GM12875 (cell line): ENCODE measurements at regions not wholly inside any gene's neighbourhood (a gene's known extent, or its start where the extent isn't known, plus 50 kb on each side); places are given as distances from the start of the nearest gene placed in this dataset.
A peak's percentile ranks its signal among the peaks of the same experiment; 100 is the strongest.

ENCODE experiments used
- H3K4me3 ChIP-seq: one replicate; pipeline ENCODE4 v1.5.1; 2011; ENCODE audit warnings: low read depth, low read length, control low read depth
- TF ChIP-seq, protein P1 (sequence below): IDR thresholded peaks from 2 replicates; pipeline ENCODE4 v1.5.1; 2011; ENCODE audit warnings: low read depth, mild to moderate bottlenecking, control low read depth, inconsistent platforms, low read length, moderate library complexity, borderline replicate concordance; ENCODE audit not compliant: insufficient read depth

DNA sequence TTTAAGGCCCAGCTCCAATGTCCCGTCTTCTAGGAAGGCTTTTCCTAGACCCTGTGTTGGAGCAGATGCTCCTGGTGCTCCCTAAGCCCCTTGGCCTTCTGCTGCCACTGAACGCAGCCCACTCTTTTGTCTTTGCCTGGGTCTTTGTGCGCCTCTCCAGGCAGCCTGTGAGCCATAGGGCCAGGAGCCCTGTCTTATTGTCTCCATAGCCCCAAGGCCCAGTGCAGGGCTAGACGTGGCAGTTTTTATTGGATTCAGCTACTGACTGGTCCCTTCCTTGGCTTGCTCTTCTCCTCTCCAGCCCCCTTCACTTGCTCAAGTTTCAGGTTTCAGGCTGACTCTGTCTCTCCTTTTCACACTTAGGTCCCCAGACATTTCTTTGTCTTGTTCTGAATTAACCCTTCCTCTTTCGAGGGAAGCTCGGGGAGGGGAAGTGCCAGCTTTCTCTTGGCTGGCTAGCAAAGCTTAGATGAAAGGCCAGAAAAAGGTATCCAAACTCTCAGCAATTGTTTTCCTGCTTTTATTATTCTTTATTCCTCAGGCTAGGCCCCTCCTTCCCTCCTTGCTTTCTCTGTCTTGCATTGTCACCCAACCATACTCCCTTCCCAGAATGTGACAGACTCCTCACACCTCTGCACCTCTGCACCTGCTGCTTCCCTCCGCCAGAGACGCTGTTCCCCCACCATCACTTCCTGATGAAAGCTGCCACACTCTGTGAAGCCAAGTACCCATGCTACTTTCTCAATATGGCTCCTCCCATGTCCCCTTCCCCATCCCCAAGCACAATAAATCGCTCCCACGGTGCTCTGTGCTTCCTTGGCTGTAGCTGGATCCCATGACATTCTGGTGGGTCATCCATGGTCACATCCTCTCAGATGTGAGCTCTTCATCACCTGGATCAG, 101.6 kb upstream of the CPEB4 start:
- no peak overlapping the region for H3K4me3 ChIP-seq
- TF ChIP-seq, protein P1, sequence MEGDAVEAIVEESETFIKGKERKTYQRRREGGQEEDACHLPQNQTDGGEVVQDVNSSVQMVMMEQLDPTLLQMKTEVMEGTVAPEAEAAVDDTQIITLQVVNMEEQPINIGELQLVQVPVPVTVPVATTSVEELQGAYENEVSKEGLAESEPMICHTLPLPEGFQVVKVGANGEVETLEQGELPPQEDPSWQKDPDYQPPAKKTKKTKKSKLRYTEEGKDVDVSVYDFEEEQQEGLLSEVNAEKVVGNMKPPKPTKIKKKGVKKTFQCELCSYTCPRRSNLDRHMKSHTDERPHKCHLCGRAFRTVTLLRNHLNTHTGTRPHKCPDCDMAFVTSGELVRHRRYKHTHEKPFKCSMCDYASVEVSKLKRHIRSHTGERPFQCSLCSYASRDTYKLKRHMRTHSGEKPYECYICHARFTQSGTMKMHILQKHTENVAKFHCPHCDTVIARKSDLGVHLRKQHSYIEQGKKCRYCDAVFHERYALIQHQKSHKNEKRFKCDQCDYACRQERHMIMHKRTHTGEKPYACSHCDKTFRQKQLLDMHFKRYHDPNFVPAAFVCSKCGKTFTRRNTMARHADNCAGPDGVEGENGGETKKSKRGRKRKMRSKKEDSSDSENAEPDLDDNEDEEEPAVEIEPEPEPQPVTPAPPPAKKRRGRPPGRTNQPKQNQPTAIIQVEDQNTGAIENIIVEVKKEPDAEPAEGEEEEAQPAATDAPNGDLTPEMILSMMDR = peak; percentile 96

DNA sequence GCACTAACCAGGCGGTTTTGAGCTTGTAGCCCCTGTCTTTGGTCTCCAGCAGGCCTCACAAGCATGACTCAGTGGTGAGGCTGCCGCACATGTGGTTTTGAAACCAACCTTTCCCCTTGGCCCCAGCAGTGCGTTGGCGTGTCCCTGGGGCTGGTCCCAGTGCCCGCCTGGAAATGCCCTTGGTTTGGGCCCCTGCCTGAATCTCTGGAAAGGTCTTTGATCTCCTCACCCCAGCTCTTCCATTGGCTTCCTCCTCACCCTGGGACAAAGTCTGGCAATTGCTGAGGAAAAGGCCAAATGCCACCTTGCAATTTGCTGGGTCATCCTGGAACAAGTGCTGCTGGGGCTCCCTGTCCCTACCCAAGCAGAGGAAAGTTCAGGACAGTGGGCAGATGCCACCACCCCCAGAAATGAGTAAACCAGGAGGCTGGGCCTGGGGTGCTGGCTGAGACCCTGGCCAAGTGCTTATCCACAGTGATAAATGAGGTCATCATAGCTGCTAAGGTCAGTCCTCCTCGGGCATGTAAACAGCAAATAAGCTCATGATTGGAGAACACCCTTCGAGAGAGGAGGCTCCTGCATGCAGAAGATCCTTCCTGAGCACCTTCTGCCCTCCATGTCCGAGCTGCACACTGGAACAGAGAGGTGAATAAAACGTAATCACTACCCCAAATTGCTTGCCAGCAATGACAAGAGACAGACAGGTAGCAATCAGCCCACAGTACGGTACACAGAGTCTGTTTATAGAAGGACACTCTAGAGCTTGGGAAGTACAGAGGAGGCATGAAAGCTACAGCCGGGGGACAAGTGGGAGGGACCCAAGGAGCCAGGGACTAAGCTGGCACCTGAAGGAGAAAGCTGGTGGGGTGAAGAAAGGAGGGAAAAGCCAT, 98.9 kb upstream of the CPEB4 start:
- TF ChIP-seq, protein P1 = no peak
- H3K4me3 ChIP-seq = no peak overlapping the region

DNA sequence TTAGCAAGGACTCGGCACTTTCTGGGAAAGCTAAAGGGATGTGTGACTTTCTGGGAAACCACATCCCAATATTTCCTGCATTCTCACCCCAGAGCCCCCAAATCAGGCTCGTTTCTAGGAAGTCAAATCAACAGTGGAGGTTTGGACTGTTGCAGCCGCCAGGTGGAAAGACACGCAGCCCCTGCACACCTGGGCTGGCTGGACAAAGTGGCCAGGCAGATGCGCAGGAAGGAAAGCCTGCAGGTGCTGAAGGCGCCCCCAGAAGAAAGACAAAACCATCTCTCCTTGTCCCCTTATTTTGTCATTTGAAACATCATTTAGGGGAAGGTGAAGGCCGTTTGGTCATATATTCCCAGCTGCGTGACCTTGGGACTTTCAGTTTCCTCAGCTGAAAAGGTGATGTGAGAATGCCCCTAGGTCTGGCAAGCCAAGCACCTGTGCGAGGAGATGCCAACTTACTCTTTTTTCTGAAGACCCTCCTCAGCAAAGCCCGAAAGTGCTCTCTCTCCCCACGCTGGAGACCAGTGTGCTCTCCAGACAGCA, 97.9 kb upstream of the CPEB4 start:
- TF ChIP-seq, protein P1 = no peak
- no peak overlapping the region for H3K4me3 ChIP-seq

DNA sequence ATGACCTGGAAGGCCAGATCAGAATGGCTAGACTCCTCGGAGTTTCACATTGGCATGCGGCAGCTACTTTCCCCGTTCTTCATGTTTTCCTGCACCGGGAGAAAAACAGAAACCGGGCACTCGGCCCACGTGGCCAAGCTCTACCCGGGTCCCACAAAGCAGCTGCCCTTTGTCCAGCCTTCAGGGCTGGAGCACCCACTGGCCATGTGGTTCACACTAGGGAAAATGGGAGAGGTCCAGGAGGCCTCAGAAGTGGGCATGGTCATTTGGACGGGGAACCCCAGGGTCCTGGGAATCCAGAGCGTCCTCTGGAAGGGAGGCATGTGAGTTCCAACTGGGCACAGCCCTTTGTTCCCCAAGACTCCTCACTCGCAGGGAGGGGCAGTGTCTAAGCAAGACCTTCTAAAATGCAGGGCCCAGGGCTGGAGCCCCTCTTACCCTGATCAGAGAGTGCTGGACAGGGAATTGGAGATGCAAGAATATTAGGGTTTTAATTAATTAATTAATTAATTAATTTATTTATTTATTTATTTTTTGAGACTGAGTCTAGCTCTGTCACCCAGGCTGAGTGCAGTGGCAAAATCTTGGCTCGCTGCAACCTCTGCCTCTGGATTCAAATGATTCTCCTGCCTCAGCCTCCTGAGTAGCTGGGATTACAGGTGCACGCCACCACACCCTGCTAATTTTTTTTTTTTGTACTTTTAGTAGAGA, 97.2 kb upstream of the CPEB4 start:
- no peak overlapping the region for H3K4me3 ChIP-seq
- TF ChIP-seq, protein P1 = no peak

DNA sequence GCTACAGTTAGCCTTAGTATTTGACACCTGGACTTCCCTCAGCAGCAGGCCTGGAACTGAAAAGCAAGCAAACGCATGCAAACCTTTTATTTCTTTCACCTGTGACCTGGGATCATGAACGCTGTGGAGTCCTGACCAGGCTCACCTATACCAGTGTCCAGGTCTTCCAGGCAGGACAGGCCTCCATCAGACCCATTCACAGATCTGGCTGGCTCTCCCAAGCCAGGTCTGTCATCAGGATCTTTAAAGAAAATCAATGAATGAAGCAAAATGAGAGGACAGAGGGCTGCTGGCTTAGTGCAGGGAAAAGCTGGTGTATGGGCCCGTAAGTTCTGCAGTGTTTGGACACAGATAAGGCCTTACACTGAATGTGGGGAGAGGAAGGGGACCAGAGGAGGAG, 96.3 kb upstream of the CPEB4 start:
- TF ChIP-seq, protein P1 = no peak
- H3K4me3 ChIP-seq = no peak overlapping the region

DNA sequence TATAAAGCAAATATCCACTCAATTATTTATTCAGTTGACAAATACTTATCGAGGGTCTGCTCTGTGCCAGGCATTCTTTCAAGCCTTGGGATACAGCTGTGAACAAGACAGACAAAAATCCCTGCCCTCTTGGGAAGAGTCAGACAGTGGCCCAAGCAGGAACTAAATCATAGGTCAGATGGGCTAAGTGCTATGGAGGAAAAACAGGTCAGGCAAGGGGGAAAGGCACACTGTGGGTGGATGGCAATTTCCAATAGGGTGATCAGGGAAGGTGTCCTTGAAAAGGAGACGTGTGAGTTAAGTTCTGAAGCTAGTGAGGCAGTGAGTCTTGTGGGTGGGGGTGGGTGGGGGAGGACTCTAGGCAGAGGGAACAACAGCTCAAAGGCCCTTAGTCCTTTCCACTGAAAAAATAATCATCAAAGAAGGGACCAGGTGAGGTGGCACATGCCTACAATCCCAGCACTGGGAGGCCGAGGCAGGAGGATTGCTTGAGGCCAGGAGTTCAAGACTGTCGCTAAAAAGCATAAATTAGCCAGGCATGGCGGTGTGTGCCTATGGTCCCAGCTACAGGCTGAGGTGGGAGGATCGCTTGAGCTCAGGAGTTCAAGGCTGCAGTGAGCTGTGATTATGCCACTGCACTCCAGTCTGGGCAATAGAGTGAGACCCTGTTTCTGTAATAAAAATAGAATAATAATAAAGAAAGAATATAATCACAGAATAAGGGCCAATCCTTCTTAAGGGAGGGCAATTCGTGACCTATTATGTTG, 95.2 kb upstream of the CPEB4 start:
- TF ChIP-seq, protein P1 = no peak

More for the DNA sequence above, 95.2 kb upstream of the CPEB4 start:
- H3K4me3 ChIP-seq = no peak overlapping the region
